HG03135 (cell line): ENCODE measurements at regions not wholly inside any gene's neighbourhood (a gene's known extent, or its start where the extent isn't known, plus 50 kb on each side); places are given as distances from the start of the nearest gene placed in this dataset.

Source experiments
- ATAC-seq: cut with Tn5 transposase; IDR thresholded peaks from one replicate; pipeline ENCODE4 v1.9.1; 2021; ENCODE audit warnings: mild to moderate bottlenecking, moderate library complexity; ENCODE audit not compliant: unreplicated experiment

DNA sequence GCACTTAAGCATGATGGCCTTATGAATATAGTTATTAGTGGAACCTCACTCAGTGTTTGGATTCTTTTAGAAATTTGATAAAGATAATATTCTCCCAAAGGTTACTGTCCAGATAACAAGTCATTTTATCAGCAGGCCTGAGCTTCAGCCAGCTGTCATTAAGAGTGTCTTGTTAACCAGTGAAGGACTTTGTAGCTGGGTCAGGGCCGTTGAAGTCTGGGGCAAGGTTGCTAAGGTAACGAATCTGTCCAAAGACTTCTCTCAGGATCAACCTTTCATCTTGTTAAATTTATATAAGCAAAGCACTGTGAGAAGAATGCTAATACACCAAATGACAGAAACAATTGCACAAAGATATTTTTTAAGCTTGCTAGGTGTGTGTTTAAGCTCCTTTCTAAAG is 271.3 kb upstream of the TMPO start:
- no peak for ATAC-seq

DNA sequence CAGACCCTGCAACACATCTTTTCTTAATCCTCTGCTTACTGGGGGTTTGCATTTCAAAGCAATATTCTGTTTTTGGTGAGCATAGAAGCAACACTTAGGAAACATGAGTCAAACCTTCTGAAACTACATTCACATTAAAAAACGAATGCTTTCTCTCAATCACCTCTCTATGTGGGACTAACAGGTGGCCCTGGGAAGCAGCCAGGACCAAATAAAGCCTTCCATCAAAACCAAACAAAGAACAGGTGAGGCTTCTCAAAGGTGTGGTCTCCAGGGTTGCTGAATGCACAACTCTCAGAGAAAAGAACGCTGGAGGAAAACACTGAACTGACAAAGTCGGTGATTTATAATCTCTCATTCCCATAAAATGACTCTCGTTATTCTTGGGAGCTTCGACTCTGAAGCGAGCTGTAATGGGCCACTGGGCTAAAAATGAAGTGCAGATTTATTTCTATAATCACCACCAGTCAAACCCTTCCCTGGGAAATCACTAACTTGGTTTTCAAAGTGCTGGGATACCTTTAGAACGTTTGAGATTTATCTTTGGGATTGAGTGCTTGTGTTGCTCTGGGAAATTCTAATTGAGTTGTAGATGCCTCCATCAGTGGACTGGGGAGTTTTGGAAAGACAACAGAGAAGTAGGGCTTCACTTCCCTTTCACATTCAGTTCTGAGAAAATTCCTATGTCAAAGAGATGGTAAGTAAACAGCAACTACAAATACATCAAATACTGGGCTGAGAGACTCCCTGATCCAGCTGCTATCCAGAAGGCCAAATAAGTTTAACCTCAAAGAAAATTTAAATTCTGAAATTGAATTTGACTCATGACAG is 262.0 kb upstream of the TMPO start:
- ATAC-seq: no peak

- no peak for ATAC-seq
Observed at GRCh38 chr12:98256830-98257229, 258.6 kb upstream of the TMPO start.

GRCh38 chr12:98259693-98260092 is 255.7 kb upstream of the TMPO start:
- ATAC-seq: no peak

GRCh38 chr12:98260276-98260675 is 255.1 kb upstream of the TMPO start:
- ATAC-seq: no peak

- no peak for ATAC-seq
Observed at GRCh38 chr12:98262902-98263301, 252.5 kb upstream of the TMPO start.

DNA sequence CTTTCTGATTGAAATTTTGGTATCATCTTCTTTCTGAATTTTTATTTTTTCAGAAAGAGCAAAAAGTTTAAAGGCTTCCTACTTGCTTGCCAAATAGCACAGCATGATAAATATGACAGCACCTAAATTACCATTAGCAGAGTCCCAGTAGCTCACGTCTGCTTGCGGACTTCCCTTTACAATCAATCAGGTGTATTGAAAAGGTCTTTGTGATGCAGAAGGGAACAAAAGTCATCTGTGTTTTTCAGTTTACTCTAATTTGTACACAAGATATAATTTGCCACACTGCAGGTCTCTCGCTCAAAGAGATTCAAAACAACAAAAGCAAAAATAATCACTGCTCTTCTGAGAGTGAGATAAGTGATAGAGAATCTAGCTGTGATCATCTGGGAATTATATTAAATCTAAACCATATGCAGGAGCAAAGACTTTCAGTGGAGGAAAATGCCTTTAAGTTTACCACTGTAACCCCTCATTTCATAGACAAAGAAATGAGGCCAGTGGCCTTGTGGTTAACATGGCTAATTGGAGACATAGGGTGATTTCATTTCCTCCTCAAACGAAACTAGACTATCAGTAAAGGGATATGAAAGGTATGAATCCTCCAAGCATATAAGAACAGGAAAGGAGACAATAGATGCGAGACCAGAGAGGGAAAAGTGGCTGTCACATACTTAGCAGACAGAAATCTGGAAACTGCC is 240.8 kb upstream of the TMPO start:
- ATAC-seq: peak; percentile 98

- ATAC-seq: peak; percentile 39
Observed at GRCh38 chr12:98275131-98275475, 240.3 kb upstream of the TMPO start.

- no peak for ATAC-seq
Observed at GRCh38 chr12:98280152-98280551, 235.2 kb upstream of the TMPO start.

- ATAC-seq: no peak
Observed at GRCh38 chr12:98280621-98281020, 234.8 kb upstream of the TMPO start.

GRCh38 chr12:98291828-98292227 is 223.6 kb upstream of the TMPO start:
- no peak for ATAC-seq

DNA sequence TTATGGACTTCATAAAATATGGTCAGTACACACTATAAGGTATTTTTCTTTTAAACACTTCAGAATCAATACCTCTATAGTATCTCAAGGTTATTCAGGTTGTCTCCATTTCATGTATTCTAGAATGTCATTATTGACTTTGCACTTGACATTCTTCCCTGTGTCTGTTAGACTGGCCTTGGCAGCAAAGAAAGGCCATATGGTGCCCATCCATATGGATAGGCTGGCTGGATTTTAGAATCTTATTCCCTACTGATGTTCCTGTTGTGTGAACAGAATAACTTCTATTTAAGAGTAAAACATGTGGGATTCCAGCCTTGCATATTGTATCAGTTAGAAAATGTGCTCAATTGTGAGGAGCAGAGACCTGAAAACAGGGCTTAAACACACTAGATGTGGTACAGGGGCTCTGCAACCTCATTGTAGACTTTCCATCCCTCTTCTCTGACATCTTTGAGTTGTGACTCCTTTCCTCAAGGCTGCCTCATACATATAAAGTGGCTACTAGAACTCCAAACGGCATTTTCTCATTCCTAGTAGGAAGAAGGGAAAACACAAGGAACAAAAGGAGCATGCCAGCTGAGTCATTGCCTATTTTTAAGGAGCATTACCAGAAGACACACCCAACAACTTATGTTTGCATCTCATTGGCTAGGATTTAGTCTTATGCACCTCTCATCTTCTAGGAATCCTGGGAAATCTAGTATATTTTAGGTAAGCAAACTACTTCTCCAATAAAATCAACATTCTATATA is 221.2 kb upstream of the TMPO start:
- no peak for ATAC-seq

DNA sequence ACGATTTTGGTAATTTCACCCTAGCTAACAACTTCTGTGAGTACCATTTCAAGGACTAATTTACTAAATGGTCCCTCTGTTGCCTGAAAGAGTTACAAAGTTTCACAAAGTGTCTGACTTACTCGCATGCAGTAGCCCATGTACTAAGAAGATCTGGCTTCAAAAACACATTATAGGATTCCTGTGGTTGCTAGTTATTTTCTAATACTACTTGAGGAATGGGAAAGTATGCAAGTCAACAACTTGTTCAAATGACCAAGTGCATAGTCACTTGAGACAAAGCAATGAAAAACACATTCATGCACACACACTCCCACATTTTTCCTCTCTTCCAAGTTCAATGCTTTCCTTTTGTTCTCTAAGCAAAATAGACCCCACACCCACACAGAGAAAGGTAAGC is 219.7 kb upstream of the TMPO start:
- ATAC-seq: no peak

- no peak for ATAC-seq
Observed at GRCh38 chr12:98296462-98297079, 218.8 kb upstream of the TMPO start.

GRCh38 chr12:98297538-98297937 is 217.9 kb upstream of the TMPO start:
- ATAC-seq: no peak

DNA sequence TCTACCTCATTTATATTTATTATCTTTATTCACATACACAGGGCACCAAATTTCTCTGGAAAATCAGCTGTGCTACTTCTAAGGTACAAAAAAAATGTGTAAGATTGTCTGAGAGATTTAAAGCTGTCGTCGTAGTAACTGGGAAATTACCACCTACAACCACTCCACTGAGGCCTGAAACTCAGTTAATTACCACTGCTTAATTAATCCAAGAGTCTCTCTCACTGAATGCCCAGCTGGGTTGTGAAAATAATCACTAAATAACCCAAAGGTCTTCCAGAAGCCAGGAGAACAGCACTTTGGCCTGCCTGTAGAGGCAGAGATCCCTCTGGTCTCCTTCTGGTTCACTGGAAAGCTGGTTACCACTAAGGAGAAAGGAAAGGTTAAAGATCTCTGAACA is 207.2 kb upstream of the TMPO start:
- no peak for ATAC-seq

- ATAC-seq: no peak
Observed at GRCh38 chr12:98317939-98318899, 197.2 kb upstream of the TMPO start.

- no peak for ATAC-seq
Observed at GRCh38 chr12:98319716-98320425, 195.5 kb upstream of the TMPO start.

DNA sequence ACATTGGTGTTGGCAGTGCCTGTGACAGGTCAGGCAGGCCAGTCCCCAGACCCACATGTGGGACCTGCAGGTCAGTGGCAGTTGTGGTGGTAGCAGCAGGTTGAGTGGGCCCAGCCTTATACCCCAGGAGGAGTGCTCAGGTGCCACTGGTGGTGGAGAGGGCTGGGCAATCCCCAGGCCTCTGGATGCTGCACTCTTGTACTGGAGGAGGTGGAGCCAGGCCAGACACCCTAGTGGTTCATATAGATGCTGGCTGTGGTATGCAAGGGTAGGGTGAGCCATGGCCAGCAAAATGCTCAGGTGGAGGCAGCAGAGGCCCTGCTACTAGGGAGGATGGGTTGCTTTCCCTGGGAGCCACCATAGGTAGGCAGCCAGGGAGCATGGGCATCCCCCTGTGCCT is 190.4 kb upstream of the TMPO start:
- no peak for ATAC-seq

DNA sequence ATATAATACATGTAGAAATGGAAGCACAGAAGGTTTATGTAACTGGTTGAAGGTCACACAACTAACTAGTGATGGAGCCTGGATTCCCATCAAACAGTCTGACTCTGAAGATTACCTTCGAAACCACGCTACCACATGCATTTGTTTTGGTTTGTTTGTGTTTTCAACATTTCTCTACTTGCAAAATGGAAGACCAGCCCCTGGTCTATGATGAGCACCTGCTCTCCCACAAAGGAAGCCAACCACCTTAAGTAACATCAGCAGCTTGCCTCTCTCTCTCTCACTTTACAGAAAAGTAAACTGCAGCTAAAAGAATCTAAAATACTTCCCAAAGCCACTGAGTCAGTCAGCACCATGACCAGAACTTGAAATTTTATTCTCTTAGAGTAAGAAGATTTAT is 186.9 kb upstream of the TMPO start:
- no peak for ATAC-seq
